GM12873 (cell line): ENCODE measurements at regions not wholly inside any gene's neighbourhood (a gene's known extent, or its start where the extent isn't known, plus 50 kb on each side); places are given as distances from the start of the nearest gene placed in this dataset.

Experiments used
- CTCF ChIP-seq: IDR thresholded peaks from 2 replicates; pipeline ENCODE4 v1.5.1; 2012; ENCODE audit warnings: low read depth, mild to moderate bottlenecking, moderate library complexity, low read length, control low read depth; ENCODE audit not compliant: insufficient read depth; ENCODE audit errors: missing control alignments

- TF ChIP-seq CTCF, result no peak
Measured at GRCh38 chr14:22098435-22098834, 424.8 kb upstream of the OR4E1 start.

- TF ChIP-seq CTCF, result no peak
Measured at GRCh38 chr14:22097586-22098292, 424.1 kb upstream of the OR4E1 start.

GRCh38 chr14:22097072-22097471 lies 423.5 kb upstream of the OR4E1 start:
- TF ChIP-seq CTCF, result no peak

- no peak for TF ChIP-seq CTCF
Measured at GRCh38 chr14:22096514-22096895, 422.9 kb upstream of the OR4E1 start.

GRCh38 chr14:22095860-22096513 lies 422.4 kb upstream of the OR4E1 start:
- TF ChIP-seq CTCF, result no peak

GRCh38 chr14:22089940-22090339 lies 416.3 kb upstream of the OR4E1 start:
- no peak for TF ChIP-seq CTCF

- no peak for TF ChIP-seq CTCF
Measured at GRCh38 chr14:22088614-22089342, 415.2 kb upstream of the OR4E1 start.
